ENCODE measurements at regions not wholly inside any gene's neighbourhood (a gene's known extent, or its start where the extent isn't known, plus 50 kb on each side); places are given as distances from the start of the nearest gene placed in this dataset.
"Not testable (repeated sequence)": the region's sequence is repeated elsewhere in the genome, so short reads cannot be mapped to it uniquely, and the experiment has no call there.

DNA sequence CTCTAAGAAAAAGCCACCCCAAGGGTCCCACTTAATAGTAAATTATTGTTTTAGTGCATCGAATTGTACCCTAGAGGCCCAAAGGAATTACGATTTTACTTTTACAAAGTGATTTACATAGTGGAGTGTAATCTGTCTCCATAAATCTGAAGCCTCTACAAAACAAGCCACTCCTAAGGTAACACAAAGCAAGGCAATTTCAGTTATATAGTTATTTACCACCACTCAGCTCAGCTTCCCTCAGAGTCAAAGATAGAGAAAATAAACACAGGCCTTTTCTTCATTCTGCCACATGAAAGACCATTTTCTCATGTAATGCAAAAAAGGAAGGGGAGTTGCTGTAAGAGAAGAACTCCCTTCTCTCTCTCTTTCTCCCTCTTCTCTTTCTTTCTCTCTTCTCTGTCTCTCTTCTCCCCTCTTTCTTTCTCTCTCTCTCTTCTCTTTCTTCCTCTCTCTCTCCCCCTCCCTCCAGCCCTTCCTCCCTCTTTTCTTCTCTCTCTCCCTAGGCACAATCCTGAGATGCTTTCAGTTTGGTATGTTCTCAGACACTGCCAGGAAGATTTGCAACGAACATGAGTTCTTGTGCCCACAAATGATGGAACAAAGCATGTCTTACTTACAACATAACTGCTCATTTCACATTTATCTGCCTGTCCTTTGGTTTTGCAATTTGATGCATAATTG, 264.5 kb downstream of the BCL2 start:
- TF ChIP-seq CTCF (optimal IDR thresholded peaks at IDR 0.05 in 1 of 3, IDR thresholded peaks at IDR 0.05 in 1 of 3, conservative IDR thresholded peaks at IDR 0.05 in 1 of 3; ENCODE audit: extremely low read depth in 1 of 3, insufficient read depth in 2 of 3, low read length in 3 of 3) (no peak), EZH2 (IDR thresholded peaks at IDR 0.05; ENCODE audit: low read length) (no peak)
- Histone ChIP-seq H2AFZ (ENCODE audit: control insufficient read depth, low read length) (no peak overlapping the region), H3K9me1 (ENCODE audit: control insufficient read depth, extremely low read depth, insufficient read depth, low read length) (no peaks in the 10 kb centered on the region), H3K4me2 (ENCODE audit: control insufficient read depth, extremely low read depth, insufficient read depth, low read depth, low read length) (no peak overlapping the region), H3K79me2 (ENCODE audit: control insufficient read depth, insufficient read depth, low read length) (no peaks in the 10 kb centered on the region), H3K9me3 (ENCODE audit: control insufficient read depth, low read depth, low read length) (no peaks in the 10 kb centered on the region), H3K4me1 (ENCODE audit: control insufficient read depth, extremely low read depth, insufficient read depth, low read length) (no peaks in the 10 kb centered on the region), H3K4me3 (ENCODE audit: control insufficient read depth in 2 of 3, extremely low read depth in 1 of 3, insufficient read depth in 2 of 3, low read depth in 1 of 3, low read length in 3 of 3) (no peak overlapping the region), H3K27me3 (ENCODE audit: control insufficient read depth, extremely low read depth, insufficient read depth, low read length) (peaks cover 4% of the 10 kb centered on the region), H4K20me1 (ENCODE audit: control insufficient read depth, extremely low read depth, insufficient read depth, low read length) (no peaks in the 10 kb centered on the region), H3K27ac (ENCODE audit: control insufficient read depth, insufficient read depth, low read length) (no peak overlapping the region), H3K9ac (ENCODE audit: control insufficient read depth, extremely low read depth, insufficient read depth, low read length) (no peak overlapping the region), H3K36me3 (ENCODE audit: control insufficient read depth in 2 of 2, extremely low read depth in 1 of 2, insufficient read depth in 2 of 2, low read length in 2 of 2) (no peaks in the 10 kb centered on the region)
- dilution Hi-C loops (cut with MboI; ENCODE audit: extremely low pct_ligation_motif_present, low sequenced_read_pairs), result no loop called here
- DNase-seq (ENCODE audit: low read depth, low spot score) (no peak), FAIRE-seq (no peak)

- no peak for FAIRE-seq
- TF ChIP-seq EZH2 (IDR thresholded peaks at IDR 0.05; ENCODE audit: low read length), result no peak
- TF ChIP-seq CTCF (optimal IDR thresholded peaks at IDR 0.05 in 1 of 3, IDR thresholded peaks at IDR 0.05 in 1 of 3, conservative IDR thresholded peaks at IDR 0.05 in 1 of 3; ENCODE audit: extremely low read depth in 1 of 3, insufficient read depth in 2 of 3, low read length in 3 of 3), result no peak
These were observed 267.6 kb downstream of the BCL2 start for GRCh38 chr18:63051928-63052327.

GRCh38 chr18:63050667-63051395, 268.7 kb downstream of the BCL2 start:
- not testable (repeated sequence) for FAIRE-seq

More at GRCh38 chr18:63051928-63052327, 267.6 kb downstream of the BCL2 start:
- DNase-seq (ENCODE audit: low read depth, low spot score), result no peak
- Histone ChIP-seq H3K27ac (ENCODE audit: control insufficient read depth, insufficient read depth, low read length) (no peak overlapping the region), H3K9me3 (ENCODE audit: control insufficient read depth, low read depth, low read length) (no peaks in the 10 kb centered on the region), H3K4me2 (ENCODE audit: control insufficient read depth, extremely low read depth, insufficient read depth, low read depth, low read length) (no peak overlapping the region), H3K4me1 (ENCODE audit: control insufficient read depth, extremely low read depth, insufficient read depth, low read length) (no peaks in the 10 kb centered on the region), H3K9ac (ENCODE audit: control insufficient read depth, extremely low read depth, insufficient read depth, low read length) (no peak overlapping the region), H2AFZ (ENCODE audit: control insufficient read depth, low read length) (no peak overlapping the region), H4K20me1 (ENCODE audit: control insufficient read depth, extremely low read depth, insufficient read depth, low read length) (no peaks in the 10 kb centered on the region), H3K36me3 (ENCODE audit: control insufficient read depth in 2 of 2, extremely low read depth in 1 of 2, insufficient read depth in 2 of 2, low read length in 2 of 2) (no peaks in the 10 kb centered on the region), H3K79me2 (ENCODE audit: control insufficient read depth, insufficient read depth, low read length) (no peaks in the 10 kb centered on the region), H3K9me1 (ENCODE audit: control insufficient read depth, extremely low read depth, insufficient read depth, low read length) (no peaks in the 10 kb centered on the region), H3K27me3 (ENCODE audit: control insufficient read depth, extremely low read depth, insufficient read depth, low read length) (peaks cover 4% of the 10 kb centered on the region), H3K4me3 (ENCODE audit: control insufficient read depth in 2 of 3, extremely low read depth in 1 of 3, insufficient read depth in 2 of 3, low read depth in 1 of 3, low read length in 3 of 3) (no peak overlapping the region)
- dilution Hi-C loops (cut with MboI; ENCODE audit: extremely low pct_ligation_motif_present, low sequenced_read_pairs), result no loop called here

More at GRCh38 chr18:63050667-63051395, 268.7 kb downstream of the BCL2 start:
- H3K9me3 ChIP-seq (ENCODE audit: control insufficient read depth, low read depth, low read length); H3K36me3 ChIP-seq (ENCODE audit: control insufficient read depth in 2 of 2, extremely low read depth in 1 of 2, insufficient read depth in 2 of 2, low read length in 2 of 2); H3K79me2 ChIP-seq (ENCODE audit: control insufficient read depth, insufficient read depth, low read length); H3K9me1 ChIP-seq (ENCODE audit: control insufficient read depth, extremely low read depth, insufficient read depth, low read length); H3K4me2 ChIP-seq (ENCODE audit: control insufficient read depth, extremely low read depth, insufficient read depth, low read depth, low read length); dilution Hi-C loops (cut with MboI; ENCODE audit: extremely low pct_ligation_motif_present, low sequenced_read_pairs); H3K27ac ChIP-seq (ENCODE audit: control insufficient read depth, insufficient read depth, low read length); H3K27me3 ChIP-seq (ENCODE audit: control insufficient read depth, extremely low read depth, insufficient read depth, low read length); H3K4me3 ChIP-seq (ENCODE audit: control insufficient read depth in 2 of 3, extremely low read depth in 1 of 3, insufficient read depth in 2 of 3, low read depth in 1 of 3, low read length in 3 of 3); H3K4me1 ChIP-seq (ENCODE audit: control insufficient read depth, extremely low read depth, insufficient read depth, low read length); H4K20me1 ChIP-seq (ENCODE audit: control insufficient read depth, extremely low read depth, insufficient read depth, low read length); H3K9ac ChIP-seq (ENCODE audit: control insufficient read depth, extremely low read depth, insufficient read depth, low read length); DNase-seq (ENCODE audit: low read depth, low spot score); H2AFZ ChIP-seq (ENCODE audit: control insufficient read depth, low read length): not testable (repeated sequence)

Data from keratinocyte (primary cell).